ENCODE measurements at regions not wholly inside any gene's neighbourhood (a gene's known extent, or its start where the extent isn't known, plus 50 kb on each side); places are given as distances from the start of the nearest gene placed in this dataset.

DNA sequence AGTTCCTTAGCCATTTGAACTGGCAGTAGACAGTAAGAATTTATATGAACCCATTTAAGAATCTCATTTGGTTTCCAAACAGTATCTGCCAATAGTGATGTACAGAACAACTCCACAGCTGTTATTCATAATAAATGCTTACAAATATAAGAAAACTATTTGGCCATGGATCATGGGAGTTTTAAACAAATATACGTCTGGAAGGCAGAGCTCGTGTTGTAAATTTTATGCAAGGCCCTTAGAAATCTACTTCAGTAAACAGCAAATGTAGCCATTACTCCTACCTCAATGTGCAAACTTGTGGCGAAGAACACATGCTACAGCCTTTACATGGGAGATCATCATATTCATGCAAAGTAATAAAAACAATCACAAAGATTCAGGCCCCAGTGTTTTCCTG lies 65.3 kb upstream of the NANOGP8 start (continued):
- TF ChIP-seq EZH2phosphoT487 (IDR thresholded peaks at IDR 0.05; ENCODE audit: unreplicated experiment), result no peak
- no peak for TF ChIP-seq JUNB (IDR thresholded peaks at IDR 0.05; ENCODE audit: unreplicated experiment)
- TF ChIP-seq, protein P1, sequence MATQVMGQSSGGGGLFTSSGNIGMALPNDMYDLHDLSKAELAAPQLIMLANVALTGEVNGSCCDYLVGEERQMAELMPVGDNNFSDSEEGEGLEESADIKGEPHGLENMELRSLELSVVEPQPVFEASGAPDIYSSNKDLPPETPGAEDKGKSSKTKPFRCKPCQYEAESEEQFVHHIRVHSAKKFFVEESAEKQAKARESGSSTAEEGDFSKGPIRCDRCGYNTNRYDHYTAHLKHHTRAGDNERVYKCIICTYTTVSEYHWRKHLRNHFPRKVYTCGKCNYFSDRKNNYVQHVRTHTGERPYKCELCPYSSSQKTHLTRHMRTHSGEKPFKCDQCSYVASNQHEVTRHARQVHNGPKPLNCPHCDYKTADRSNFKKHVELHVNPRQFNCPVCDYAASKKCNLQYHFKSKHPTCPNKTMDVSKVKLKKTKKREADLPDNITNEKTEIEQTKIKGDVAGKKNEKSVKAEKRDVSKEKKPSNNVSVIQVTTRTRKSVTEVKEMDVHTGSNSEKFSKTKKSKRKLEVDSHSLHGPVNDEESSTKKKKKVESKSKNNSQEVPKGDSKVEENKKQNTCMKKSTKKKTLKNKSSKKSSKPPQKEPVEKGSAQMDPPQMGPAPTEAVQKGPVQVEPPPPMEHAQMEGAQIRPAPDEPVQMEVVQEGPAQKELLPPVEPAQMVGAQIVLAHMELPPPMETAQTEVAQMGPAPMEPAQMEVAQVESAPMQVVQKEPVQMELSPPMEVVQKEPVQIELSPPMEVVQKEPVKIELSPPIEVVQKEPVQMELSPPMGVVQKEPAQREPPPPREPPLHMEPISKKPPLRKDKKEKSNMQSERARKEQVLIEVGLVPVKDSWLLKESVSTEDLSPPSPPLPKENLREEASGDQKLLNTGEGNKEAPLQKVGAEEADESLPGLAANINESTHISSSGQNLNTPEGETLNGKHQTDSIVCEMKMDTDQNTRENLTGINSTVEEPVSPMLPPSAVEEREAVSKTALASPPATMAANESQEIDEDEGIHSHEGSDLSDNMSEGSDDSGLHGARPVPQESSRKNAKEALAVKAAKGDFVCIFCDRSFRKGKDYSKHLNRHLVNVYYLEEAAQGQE (IDR thresholded peaks at IDR 0.05; ENCODE audit: unreplicated experiment), result no peak
- no peak for TF ChIP-seq NANOG (IDR thresholded peaks at IDR 0.05; ENCODE audit: borderline replicate concordance)
- TF ChIP-seq ZNF114 (CRISPR knock-in tag; IDR thresholded peaks at IDR 0.05), result no peak
- TF ChIP-seq EZH2 (IDR thresholded peaks at IDR 0.05; ENCODE audit: low read depth, unreplicated experiment), result no peak
- TF ChIP-seq POLR2AphosphoS5 (IDR thresholded peaks at IDR 0.05; ENCODE audit: low read depth), result no peak
- no peak for TF ChIP-seq CREB1 (CRISPR knock-in tag; IDR thresholded peaks at IDR 0.05; ENCODE audit: low read depth)

DNA sequence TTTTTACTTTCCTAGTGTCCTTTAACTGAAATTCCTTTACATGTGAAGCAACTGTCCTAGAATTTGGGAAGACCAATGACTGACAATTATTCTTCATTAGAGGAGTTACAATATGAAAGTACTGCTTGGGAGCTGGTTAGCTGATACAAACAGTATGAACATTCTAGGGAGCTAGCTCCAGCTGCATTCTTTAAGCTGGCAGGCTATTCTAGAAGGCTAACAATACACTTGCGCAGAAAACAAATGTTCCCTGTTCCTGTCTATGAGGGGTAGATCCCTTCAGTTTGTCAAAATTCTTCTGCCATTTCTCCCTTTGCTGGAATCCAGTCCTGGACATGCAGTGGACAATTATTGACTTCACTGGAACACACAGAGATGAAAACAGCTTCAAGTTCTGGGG lies 60.2 kb upstream of the NANOGP8 start:
- no peak overlapping the region for H3K27ac Mint-ChIP-seq
- Histone ChIP-seq H3K4me2 (no peak overlapping the region), H3K27ac (ENCODE audit: low read depth) (no peak overlapping the region), H4K20me1 (replicated peaks; ENCODE audit: insufficient read depth) (no peaks in the 10 kb centered on the region), H3K79me2 (replicated peaks; ENCODE audit: insufficient read depth) (no peaks in the 10 kb centered on the region), H3K4me1 (ENCODE audit: insufficient read depth) (no peaks in the 10 kb centered on the region), H3F3A (replicated peaks; ENCODE audit: low read depth) (no peaks in the 10 kb centered on the region), H3K27me3 (ENCODE audit: insufficient read depth) (no peaks in the 10 kb centered on the region), H2AFZ (no peak overlapping the region), H3K36me3 (ENCODE audit: insufficient read depth) (no peaks in the 10 kb centered on the region), H3K9me2 (ENCODE audit: insufficient read depth) (no peaks in the 10 kb centered on the region), H3K4me3 (no peak overlapping the region)
- no peaks in the 10 kb centered on the region for H3K27me3 Mint-ChIP-seq (ENCODE audit: insufficient read depth, low read depth, poor library complexity)
- no peak for ATAC-seq
- H3K36me3 Mint-ChIP-seq (ENCODE audit: low read depth), result no peaks in the 10 kb centered on the region
- no peaks in the 10 kb centered on the region for H3K9me3 Mint-ChIP-seq
- DNase-seq (ENCODE audit: low spot score), result no peak
- H3K4me1 Mint-ChIP-seq, result peaks cover 3% of the 10 kb centered on the region; the same call in 1 of the 3 replicates
- no peak overlapping the region for H3K4me3 Mint-ChIP-seq
- no peak for TF ChIP-seq EZH2 (IDR thresholded peaks at IDR 0.05; ENCODE audit: low read depth, unreplicated experiment)
- TF ChIP-seq NANOG (IDR thresholded peaks at IDR 0.05; ENCODE audit: borderline replicate concordance), result no peak
- no peak for TF ChIP-seq CTCF (conservative IDR thresholded peaks at IDR 0.05; ENCODE audit: low read depth in 2 of 2)
- TF ChIP-seq ZNF331 (CRISPR knock-in tag; IDR thresholded peaks at IDR 0.05; ENCODE audit: low read depth), result no peak
- TF ChIP-seq CREB1 (CRISPR knock-in tag; IDR thresholded peaks at IDR 0.05; ENCODE audit: low read depth), result no peak
- TF ChIP-seq ZNF114 (CRISPR knock-in tag; IDR thresholded peaks at IDR 0.05), result no peak
- TF ChIP-seq, protein P2, sequence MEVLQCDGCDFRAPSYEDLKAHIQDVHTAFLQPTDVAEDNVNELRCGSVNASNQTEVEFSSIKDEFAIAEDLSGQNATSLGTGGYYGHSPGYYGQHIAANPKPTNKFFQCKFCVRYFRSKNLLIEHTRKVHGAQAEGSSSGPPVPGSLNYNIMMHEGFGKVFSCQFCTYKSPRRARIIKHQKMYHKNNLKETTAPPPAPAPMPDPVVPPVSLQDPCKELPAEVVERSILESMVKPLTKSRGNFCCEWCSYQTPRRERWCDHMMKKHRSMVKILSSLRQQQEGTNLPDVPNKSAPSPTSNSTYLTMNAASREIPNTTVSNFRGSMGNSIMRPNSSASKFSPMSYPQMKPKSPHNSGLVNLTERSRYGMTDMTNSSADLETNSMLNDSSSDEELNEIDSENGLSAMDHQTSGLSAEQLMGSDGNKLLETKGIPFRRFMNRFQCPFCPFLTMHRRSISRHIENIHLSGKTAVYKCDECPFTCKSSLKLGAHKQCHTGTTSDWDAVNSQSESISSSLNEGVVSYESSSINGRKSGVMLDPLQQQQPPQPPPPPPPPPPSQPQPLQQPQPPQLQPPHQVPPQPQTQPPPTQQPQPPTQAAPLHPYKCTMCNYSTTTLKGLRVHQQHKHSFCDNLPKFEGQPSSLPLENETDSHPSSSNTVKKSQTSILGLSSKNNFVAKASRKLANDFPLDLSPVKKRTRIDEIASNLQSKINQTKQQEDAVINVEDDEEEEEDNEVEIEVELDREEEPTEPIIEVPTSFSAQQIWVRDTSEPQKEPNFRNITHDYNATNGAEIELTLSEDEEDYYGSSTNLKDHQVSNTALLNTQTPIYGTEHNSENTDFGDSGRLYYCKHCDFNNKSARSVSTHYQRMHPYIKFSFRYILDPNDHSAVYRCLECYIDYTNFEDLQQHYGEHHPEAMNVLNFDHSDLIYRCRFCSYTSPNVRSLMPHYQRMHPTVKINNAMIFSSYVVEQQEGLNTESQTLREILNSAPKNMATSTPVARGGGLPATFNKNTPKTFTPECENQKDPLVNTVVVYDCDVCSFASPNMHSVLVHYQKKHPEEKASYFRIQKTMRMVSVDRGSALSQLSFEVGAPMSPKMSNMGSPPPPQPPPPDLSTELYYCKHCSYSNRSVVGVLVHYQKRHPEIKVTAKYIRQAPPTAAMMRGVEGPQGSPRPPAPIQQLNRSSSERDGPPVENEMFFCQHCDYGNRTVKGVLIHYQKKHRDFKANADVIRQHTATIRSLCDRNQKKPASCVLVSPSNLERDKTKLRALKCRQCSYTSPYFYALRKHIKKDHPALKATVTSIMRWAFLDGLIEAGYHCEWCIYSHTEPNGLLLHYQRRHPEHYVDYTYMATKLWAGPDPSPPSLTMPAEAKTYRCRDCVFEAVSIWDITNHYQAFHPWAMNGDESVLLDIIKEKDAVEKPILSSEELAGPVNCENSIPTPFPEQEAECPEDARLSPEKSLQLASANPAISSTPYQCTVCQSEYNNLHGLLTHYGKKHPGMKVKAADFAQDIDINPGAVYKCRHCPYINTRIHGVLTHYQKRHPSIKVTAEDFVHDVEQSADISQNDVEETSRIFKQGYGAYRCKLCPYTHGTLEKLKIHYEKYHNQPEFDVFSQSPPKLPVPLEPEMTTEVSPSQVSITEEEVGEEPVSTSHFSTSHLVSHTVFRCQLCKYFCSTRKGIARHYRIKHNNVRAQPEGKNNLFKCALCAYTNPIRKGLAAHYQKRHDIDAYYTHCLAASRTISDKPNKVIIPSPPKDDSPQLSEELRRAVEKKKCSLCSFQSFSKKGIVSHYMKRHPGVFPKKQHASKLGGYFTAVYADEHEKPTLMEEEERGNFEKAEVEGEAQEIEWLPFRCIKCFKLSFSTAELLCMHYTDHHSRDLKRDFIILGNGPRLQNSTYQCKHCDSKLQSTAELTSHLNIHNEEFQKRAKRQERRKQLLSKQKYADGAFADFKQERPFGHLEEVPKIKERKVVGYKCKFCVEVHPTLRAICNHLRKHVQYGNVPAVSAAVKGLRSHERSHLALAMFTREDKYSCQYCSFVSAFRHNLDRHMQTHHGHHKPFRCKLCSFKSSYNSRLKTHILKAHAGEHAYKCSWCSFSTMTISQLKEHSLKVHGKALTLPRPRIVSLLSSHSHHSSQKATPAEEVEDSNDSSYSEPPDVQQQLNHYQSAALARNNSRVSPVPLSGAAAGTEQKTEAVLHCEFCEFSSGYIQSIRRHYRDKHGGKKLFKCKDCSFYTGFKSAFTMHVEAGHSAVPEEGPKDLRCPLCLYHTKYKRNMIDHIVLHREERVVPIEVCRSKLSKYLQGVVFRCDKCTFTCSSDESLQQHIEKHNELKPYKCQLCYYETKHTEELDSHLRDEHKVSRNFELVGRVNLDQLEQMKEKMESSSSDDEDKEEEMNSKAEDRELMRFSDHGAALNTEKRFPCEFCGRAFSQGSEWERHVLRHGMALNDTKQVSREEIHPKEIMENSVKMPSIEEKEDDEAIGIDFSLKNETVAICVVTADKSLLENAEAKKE (CRISPR knock-in tag; IDR thresholded peaks at IDR 0.05), result no peak
- TF ChIP-seq STAT1 (IDR thresholded peaks at IDR 0.05; ENCODE audit: unreplicated experiment), result no peak
- TF ChIP-seq, protein P3, sequence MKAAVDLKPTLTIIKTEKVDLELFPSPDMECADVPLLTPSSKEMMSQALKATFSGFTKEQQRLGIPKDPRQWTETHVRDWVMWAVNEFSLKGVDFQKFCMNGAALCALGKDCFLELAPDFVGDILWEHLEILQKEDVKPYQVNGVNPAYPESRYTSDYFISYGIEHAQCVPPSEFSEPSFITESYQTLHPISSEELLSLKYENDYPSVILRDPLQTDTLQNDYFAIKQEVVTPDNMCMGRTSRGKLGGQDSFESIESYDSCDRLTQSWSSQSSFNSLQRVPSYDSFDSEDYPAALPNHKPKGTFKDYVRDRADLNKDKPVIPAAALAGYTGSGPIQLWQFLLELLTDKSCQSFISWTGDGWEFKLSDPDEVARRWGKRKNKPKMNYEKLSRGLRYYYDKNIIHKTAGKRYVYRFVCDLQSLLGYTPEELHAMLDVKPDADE (IDR thresholded peaks at IDR 0.05), result no peak
- TF ChIP-seq JUNB (IDR thresholded peaks at IDR 0.05; ENCODE audit: unreplicated experiment), result no peak
- no peak for TF ChIP-seq EZH2phosphoT487 (IDR thresholded peaks at IDR 0.05; ENCODE audit: unreplicated experiment)
- TF ChIP-seq POLR2AphosphoS5 (IDR thresholded peaks at IDR 0.05; ENCODE audit: low read depth), result no peak
